PFSK-1 (cell line): ENCODE measurements at regions not wholly inside any gene's neighbourhood (a gene's known extent, or its start where the extent isn't known, plus 50 kb on each side); places are given as distances from the start of the nearest gene placed in this dataset.

Source experiments
- FOXP2 ChIP-seq: optimal IDR thresholded peaks from 2 replicates; pipeline ENCODE3; 2011; ENCODE audit warnings: borderline replicate concordance, control low read depth, inconsistent platforms; ENCODE audit not compliant: insufficient read depth; ENCODE audit errors: extremely low read length, extremely low read depth
- POLR2AphosphoS5 ChIP-seq: IDR thresholded peaks from 2 replicates; pipeline ENCODE4 v1.6.1; 2012; ENCODE audit warnings: low read depth, mild to moderate bottlenecking, control low read depth, low read length, moderate library complexity
- SIN3A ChIP-seq: IDR thresholded peaks from 2 replicates; pipeline ENCODE4 v1.6.1; 2012; ENCODE audit warnings: mild to moderate bottlenecking, low read length, moderate library complexity, borderline replicate concordance; ENCODE audit not compliant: insufficient read depth
- TAF1 ChIP-seq: IDR thresholded peaks from 2 replicates; pipeline ENCODE4 v1.6.1; 2012; ENCODE audit warnings: low read length, control low read depth, borderline replicate concordance; ENCODE audit not compliant: insufficient read depth
- TF ChIP-seq, protein P1 (sequence below), 2 experiments: IDR thresholded peaks; 2 replicates each; pipeline versions ENCODE4 v1.6.1 to v1.8.0; 2011 to 2012; ENCODE audit warnings: low read depth in 2 of 2, low read length in 2 of 2, control low read depth in 1 of 2, inconsistent platforms in 1 of 2, mild to moderate bottlenecking in 1 of 2, moderate library complexity in 1 of 2; ENCODE audit not compliant: insufficient read depth in 1 of 2

DNA sequence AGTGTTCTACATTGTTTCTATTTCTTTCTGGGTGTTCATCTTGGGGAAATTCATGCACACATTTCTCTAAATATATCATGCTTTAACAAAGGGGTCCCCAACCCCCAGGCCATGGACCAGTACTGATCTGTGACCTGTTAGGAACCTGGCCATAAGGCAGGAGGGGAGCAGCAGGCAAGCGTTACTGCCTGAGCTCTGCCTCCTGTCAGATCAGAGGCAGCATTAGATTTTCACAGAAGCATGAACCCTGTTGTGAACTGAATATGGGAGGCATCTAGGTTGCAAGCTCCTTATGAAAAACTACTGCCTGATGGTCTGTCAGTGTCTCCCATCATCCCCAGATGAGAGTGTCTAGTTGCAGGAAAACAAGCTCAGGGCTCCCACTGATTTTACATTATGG lies 270.0 kb downstream of the AGTPBP1 start:
- TF ChIP-seq TAF1 (no peak), SIN3A (no peak), POLR2AphosphoS5 (no peak), FOXP2 (no peak)
- TF ChIP-seq, protein P1, sequence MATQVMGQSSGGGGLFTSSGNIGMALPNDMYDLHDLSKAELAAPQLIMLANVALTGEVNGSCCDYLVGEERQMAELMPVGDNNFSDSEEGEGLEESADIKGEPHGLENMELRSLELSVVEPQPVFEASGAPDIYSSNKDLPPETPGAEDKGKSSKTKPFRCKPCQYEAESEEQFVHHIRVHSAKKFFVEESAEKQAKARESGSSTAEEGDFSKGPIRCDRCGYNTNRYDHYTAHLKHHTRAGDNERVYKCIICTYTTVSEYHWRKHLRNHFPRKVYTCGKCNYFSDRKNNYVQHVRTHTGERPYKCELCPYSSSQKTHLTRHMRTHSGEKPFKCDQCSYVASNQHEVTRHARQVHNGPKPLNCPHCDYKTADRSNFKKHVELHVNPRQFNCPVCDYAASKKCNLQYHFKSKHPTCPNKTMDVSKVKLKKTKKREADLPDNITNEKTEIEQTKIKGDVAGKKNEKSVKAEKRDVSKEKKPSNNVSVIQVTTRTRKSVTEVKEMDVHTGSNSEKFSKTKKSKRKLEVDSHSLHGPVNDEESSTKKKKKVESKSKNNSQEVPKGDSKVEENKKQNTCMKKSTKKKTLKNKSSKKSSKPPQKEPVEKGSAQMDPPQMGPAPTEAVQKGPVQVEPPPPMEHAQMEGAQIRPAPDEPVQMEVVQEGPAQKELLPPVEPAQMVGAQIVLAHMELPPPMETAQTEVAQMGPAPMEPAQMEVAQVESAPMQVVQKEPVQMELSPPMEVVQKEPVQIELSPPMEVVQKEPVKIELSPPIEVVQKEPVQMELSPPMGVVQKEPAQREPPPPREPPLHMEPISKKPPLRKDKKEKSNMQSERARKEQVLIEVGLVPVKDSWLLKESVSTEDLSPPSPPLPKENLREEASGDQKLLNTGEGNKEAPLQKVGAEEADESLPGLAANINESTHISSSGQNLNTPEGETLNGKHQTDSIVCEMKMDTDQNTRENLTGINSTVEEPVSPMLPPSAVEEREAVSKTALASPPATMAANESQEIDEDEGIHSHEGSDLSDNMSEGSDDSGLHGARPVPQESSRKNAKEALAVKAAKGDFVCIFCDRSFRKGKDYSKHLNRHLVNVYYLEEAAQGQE (IDR thresholded peaks at IDR 0.05; ENCODE audit: insufficient read depth in 1 of 2, low read depth in 2 of 2, low read length in 2 of 2), result no peak

DNA sequence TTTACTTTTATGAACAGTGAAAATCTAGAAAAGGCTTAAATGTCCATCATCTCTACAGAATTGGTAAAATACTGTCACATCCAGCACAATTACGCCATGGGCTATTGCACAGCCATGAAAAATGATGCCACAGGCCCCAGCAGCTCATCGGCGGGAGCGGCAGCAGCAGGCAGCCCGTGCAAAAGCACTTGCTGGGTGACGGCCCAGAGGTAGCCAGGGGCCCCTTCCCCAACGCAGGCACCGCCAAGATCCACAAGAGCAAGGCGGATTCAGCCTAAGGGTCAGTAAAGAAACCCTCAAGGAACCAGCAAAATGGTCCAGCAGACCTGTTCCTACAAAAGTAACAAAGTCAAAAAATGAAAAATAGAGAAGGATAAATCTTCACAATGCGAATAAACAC lies 272.7 kb downstream of the AGTPBP1 start:
- TF ChIP-seq, protein P1 (IDR thresholded peaks at IDR 0.05; ENCODE audit: insufficient read depth in 1 of 2, low read depth in 2 of 2, low read length in 2 of 2), result no peak
- no peak for TF ChIP-seq FOXP2
- no peak for TF ChIP-seq TAF1
- no peak for TF ChIP-seq POLR2AphosphoS5
- TF ChIP-seq SIN3A, result no peak

DNA sequence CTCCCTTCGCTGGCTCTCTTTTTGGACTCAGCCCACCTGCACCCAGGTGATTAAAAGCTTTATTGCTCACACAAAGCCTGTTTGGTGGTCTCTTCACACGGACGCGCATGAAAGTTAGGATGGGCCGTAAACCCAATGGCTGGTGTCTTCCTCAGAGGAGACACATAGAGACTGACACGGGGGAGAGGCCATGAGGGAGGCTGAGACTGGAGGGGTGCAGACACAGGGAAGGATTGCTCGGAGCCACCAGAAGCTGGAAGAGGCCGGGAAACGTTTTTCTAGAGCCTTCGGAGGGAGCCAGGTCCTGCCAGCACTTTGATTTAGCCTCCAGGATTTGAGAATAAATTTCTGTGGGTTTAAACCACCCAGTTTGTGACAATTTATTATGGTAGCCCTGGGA lies 274.9 kb downstream of the AGTPBP1 start:
- TF ChIP-seq TAF1 (no peak), POLR2AphosphoS5 (no peak), SIN3A (no peak), FOXP2 (no peak)
- TF ChIP-seq, protein P1 (IDR thresholded peaks at IDR 0.05; ENCODE audit: insufficient read depth in 1 of 2, low read depth in 2 of 2, low read length in 2 of 2), result no peak

DNA sequence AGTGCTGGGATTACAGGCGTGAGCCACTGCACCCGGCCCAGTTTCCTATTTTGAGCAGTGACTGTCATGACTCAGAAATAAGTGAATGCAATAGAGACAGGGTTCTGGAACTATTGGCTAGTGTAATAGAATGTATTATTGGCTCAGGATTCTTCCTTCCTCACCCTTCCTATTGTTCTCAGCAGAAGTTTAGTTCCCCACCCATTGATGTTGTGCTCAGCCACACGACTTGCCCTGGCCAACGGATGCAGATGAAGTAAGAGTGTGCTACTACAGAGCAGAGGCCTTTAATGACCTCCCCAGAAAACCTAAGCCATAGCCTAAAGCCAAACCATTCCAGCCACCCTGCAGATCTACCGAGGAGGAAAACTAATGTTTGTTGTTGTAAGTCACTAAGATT lies 287.9 kb downstream of the AGTPBP1 start:
- TF ChIP-seq TAF1 (no peak), POLR2AphosphoS5 (no peak), SIN3A (no peak), FOXP2 (no peak)
- TF ChIP-seq, protein P1 (IDR thresholded peaks at IDR 0.05; ENCODE audit: insufficient read depth in 1 of 2, low read depth in 2 of 2, low read length in 2 of 2), result no peak

DNA sequence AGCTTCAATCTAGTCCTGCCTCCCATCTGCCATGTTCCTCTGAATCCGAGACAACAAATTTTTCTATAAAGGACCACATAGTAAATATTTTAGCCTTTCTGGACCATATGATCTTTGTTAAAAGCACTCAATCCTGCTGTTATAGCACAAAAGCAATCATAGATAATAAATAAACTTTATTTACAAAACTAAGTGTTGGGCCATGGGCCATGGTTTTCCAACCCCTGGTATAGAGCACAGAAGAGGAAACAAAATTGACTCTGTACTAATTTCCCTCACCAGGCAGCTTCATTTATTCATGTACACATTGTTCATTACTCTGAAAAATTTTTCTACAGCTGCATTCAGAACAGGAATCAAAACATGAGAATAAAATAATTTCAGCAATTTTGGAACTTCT lies 288.9 kb downstream of the AGTPBP1 start:
- TF ChIP-seq POLR2AphosphoS5 (no peak), FOXP2 (no peak), SIN3A (no peak)
